Sigmoid colon (tissue), 4 donors: ENCODE measurements at regions not wholly inside any gene's neighbourhood (a gene's known extent, or its start where the extent isn't known, plus 50 kb on each side); places are given as distances from the start of the nearest gene placed in this dataset.

Experiments used
- CTCF ChIP-seq, 4 experiments: fragments of 450-650 bp in 3 of 4; fragments of 200-600 bp in 1 of 4; IDR thresholded peaks; one replicate each; pipeline ENCODE4 v1.5.1; 2016 to 2019; ENCODE audit warnings: antibody characterized with exemption in 4 of 4, mild to moderate bottlenecking in 3 of 4, moderate library complexity in 2 of 4
- EP300 ChIP-seq, 4 donors: sonication (generic); formaldehyde crosslinking; IDR thresholded peaks; one replicate each; pipeline ENCODE4 v1.6.1; 2017; ENCODE audit warnings: antibody characterized with exemption in 4 of 4
- POLR2A ChIP-seq, 2 donors: fragments of 450-650 bp; IDR thresholded peaks; one replicate each; pipeline ENCODE4 v1.6.1; 2016; ENCODE audit warnings: antibody characterized with exemption in 2 of 2, mild to moderate bottlenecking in 2 of 2, moderate library complexity in 2 of 2
- POLR2AphosphoS5 ChIP-seq, 4 donors: sonication (generic); formaldehyde crosslinking; IDR thresholded peaks; one replicate each; pipeline ENCODE4 v1.6.1; 2017; ENCODE audit warnings: antibody characterized with exemption in 4 of 4

DNA sequence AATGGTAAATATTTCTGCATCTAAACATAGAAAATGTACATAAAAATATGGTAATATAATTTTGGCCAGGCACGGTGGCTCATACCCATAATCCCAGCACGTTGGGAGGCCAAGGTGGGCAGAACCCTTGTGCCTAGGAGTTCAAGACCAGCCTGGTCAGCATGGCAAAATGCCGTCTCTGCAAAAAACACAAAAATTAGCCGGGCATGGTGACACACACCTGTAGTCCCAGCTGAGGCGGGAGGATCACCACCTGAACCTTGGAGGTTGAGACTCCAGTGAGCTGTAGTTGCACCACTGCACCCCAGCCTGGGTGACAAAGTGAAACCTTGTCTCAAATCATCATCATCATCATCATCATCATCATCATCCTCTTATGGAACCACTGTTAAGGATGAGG lies 230.6 kb upstream of the NCAM1 start:
- no peak for TF ChIP-seq POLR2A (IDR thresholded peaks at IDR 0.05)
- TF ChIP-seq CTCF (IDR thresholded peaks at IDR 0.05): no peak
- no peak for TF ChIP-seq EP300 (IDR thresholded peaks at IDR 0.05)
- TF ChIP-seq POLR2AphosphoS5 (IDR thresholded peaks at IDR 0.05): no peak
